ENCODE measurements at regions not wholly inside any gene's neighbourhood (a gene's known extent, or its start where the extent isn't known, plus 50 kb on each side); places are given as distances from the start of the nearest gene placed in this dataset.

DNA sequence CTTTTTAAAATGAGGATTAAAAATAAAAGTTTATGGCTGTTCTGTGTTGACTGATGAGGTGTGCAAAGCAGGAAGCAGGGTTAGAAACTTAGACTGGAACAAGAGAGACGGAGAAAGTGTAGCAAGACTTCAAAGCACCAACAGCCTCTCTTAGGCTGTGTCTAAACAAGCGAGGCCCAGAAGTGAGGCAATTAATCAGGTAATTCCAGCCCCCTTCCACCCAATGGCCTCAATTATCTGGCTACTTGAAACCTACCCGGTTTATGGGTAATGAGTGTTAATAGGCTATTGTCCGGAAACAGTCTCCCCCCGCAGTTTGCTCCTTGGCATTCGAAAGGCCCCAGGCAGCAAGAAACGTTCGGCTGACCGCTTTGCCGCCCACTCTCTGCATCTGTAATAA is 171.7 kb upstream of the MYCN start:
- no peak for TF ChIP-seq EP300 (IDR thresholded peaks at IDR 0.05)
- TF ChIP-seq POLR2A (IDR thresholded peaks at IDR 0.05) = no peak
- TF ChIP-seq, protein P1, sequence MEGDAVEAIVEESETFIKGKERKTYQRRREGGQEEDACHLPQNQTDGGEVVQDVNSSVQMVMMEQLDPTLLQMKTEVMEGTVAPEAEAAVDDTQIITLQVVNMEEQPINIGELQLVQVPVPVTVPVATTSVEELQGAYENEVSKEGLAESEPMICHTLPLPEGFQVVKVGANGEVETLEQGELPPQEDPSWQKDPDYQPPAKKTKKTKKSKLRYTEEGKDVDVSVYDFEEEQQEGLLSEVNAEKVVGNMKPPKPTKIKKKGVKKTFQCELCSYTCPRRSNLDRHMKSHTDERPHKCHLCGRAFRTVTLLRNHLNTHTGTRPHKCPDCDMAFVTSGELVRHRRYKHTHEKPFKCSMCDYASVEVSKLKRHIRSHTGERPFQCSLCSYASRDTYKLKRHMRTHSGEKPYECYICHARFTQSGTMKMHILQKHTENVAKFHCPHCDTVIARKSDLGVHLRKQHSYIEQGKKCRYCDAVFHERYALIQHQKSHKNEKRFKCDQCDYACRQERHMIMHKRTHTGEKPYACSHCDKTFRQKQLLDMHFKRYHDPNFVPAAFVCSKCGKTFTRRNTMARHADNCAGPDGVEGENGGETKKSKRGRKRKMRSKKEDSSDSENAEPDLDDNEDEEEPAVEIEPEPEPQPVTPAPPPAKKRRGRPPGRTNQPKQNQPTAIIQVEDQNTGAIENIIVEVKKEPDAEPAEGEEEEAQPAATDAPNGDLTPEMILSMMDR (IDR thresholded peaks at IDR 0.05) = no peak
- no peak for TF ChIP-seq POLR2AphosphoS5 (IDR thresholded peaks at IDR 0.05)
